ENCODE measurements at regions not wholly inside any gene's neighbourhood (a gene's known extent, or its start where the extent isn't known, plus 50 kb on each side); places are given as distances from the start of the nearest gene placed in this dataset.

DNA sequence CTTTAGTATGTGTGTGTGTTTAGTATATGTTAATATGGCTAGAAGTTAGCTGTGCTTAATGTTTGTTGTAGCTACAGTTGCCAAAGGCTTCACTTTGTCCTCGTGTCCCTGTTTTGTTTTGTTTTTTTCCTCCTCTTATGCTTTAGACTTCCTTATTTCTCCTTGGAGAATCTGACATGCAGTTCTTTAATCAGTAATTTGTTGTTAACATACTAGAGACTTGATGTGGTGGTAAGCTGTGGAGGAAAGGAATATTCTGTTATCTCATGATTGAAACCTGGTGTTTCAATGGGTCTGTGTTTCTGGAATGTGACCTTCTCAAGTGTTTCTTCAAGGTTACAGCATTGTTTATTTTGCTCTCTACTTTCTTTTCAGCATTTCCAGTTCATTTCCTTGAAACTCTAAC is 515.6 kb upstream of the ST8SIA4 start:
- H3K4me3 ChIP-seq (ENCODE audit: low read depth, low read length), result no peak overlapping the region
- TF ChIP-seq CTCF (IDR thresholded peaks at IDR 0.05; ENCODE audit: control insufficient read depth, extremely low read depth, insufficient read depth), result no peak
- no peak for DNase-seq (ENCODE audit: low read depth)

GRCh38 chr5:101404531-101404930 is 501.4 kb upstream of the ST8SIA4 start:
- no peak for TF ChIP-seq CTCF (IDR thresholded peaks at IDR 0.05; ENCODE audit: control insufficient read depth, extremely low read depth, insufficient read depth)
- no peak overlapping the region for H3K4me3 ChIP-seq (ENCODE audit: low read depth, low read length)
- DNase-seq (ENCODE audit: low read depth), result no peak

DNA sequence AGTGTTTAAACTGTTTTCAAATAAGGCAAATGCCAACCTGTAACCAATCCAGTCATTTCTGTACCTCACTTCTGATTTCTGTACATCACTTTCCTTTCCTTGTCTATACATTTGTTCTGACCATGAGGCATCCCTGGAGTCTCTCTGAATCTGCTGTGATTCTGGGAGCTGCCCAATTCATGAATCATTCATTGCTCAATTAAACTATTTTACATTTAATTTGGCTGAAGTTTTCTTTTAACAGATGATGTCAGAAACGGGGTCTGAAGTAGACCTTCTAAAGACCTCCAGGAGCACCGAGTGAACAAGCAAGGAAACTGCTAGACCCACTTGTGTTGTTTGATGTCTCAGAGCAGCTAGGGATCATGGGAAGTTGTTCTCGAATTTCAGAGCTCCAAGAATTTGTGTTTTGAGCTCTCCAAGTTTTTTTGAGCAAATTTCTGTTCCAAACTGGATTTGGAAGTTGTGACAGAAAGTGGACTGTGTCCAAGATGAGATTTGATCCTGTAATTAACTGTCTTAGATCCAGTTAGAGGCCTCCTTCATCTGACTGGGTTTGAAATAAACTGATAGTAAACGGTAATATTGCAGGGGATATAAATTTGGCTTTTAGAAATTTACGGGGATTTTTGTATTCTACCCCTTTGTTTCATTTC is 490.8 kb upstream of the ST8SIA4 start:
- no peak for TF ChIP-seq CTCF (IDR thresholded peaks at IDR 0.05; ENCODE audit: control insufficient read depth, extremely low read depth, insufficient read depth)
- DNase-seq (ENCODE audit: low read depth), result no peak

DNA sequence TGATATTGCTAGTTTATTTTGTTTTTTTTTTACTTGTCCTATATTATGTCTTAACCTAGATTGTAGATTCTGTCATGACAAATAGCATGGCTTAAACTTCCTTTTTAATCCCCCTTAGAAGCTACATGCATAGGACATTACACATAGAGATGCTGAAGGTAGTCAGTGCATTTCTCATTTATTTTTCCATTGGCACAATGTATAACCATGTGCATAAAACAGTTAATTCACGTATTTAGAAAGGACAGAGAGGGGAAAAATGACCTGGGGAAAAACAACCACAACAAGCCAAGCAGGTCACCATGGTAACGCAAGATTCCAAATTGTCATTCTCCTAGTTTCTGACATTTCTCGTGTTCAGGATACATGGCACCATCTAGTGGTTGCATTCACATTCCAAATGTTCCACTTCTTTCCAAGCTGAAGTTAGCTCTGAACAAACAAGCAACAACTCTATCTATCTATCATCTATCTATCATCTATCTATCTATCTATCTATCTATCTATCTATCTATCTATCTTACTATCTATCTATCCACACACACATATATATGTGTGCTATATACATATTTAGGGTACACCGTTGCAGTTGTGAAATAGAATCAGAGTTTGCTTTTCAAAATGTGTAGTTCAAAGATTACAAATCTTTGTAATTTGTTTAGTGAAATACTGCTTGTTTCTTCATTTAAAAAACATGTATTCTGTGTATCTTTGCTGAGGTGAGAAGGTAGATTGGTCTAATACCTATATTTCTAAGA is 487.2 kb upstream of the ST8SIA4 start:
- H3K4me3 ChIP-seq (ENCODE audit: low read depth, low read length), result no peak overlapping the region
- peak; percentile 83 for TF ChIP-seq CTCF (IDR thresholded peaks at IDR 0.05; ENCODE audit: control insufficient read depth, extremely low read depth, insufficient read depth)
- peak; percentile 15 for DNase-seq (ENCODE audit: low read depth)

More for the DNA sequence above, 490.8 kb upstream of the ST8SIA4 start:
- no peak overlapping the region for H3K4me3 ChIP-seq (ENCODE audit: low read depth, low read length)

GRCh38 chr5:101385276-101385675 is 482.2 kb upstream of the ST8SIA4 start:
- TF ChIP-seq CTCF (IDR thresholded peaks at IDR 0.05; ENCODE audit: control insufficient read depth, extremely low read depth, insufficient read depth), result no peak
- no peak overlapping the region for H3K4me3 ChIP-seq (ENCODE audit: low read depth, low read length)
- DNase-seq (ENCODE audit: low read depth), result no peak

DNA sequence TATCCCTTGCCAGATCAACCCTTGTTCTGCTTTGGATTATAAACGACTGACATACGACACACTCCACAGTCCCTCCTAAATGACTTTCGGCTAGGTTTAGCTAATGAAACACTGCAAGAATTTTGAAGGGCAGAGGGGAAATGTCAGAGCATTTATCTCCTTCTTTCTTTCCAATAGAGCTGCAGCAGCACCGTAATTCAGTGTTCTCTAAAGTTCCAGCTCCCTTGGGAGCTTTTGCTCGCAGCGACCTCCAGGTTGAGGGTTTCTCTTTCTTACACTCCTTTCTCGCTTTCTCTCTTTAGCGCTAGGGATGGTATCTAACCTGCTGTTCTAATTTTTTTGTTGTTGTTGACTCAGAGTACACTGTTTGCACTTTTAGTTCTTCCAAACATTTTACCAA is 467.1 kb upstream of the ST8SIA4 start:
- DNase-seq (ENCODE audit: low read depth), result no peak
- TF ChIP-seq CTCF (IDR thresholded peaks at IDR 0.05; ENCODE audit: control insufficient read depth, extremely low read depth, insufficient read depth), result no peak
- H3K4me3 ChIP-seq (ENCODE audit: low read depth, low read length), result no peak overlapping the region
